Panc1 (cell line): ENCODE measurements at regions not wholly inside any gene's neighbourhood (a gene's known extent, or its start where the extent isn't known, plus 50 kb on each side); places are given as distances from the start of the nearest gene placed in this dataset.

Source experiments
- ATAC-seq: fragments of 200-7000 bp; cut with Tn5 transposase; 2 replicates; pipeline ENCODE4 v1.9.1; 2020; ENCODE audit warnings: mild to moderate bottlenecking, moderate library complexity
- BruUV-seq: library from RNA; stranded (reverse); fragments of 400-500 nt; replicated peaks from 2 replicates; lab custom pipeline; 2021; lab: Mats Ljungman, UMichigan
- CTCF ChIA-PET: fragments of 300-600 bp; sonication (Branson Sonifier 250); formaldehyde crosslinking; loops from one replicate; lab custom pipeline; 2022; ENCODE audit warnings: antibody characterized with exemption; lab: Charles Lee
- POLR2A ChIA-PET: fragments of 300-600 bp; sonication (Branson Sonifier 250); formaldehyde crosslinking; loops from one replicate; lab custom pipeline; 2022; ENCODE audit warnings: antibody characterized with exemption; lab: Charles Lee
- DNase-seq: peaks from one replicate; pipeline ENCODE4 v3.0.0-alpha.2; 2010; ENCODE audit warnings: low read depth, low spot score
- H3K27ac ChIP-seq: 2 replicates; pipeline ENCODE4 v1.5.1; 2011; ENCODE audit warnings: mild to moderate bottlenecking, low read length, inconsistent platforms
- H3K27me3 ChIP-seq: fragments of 200-500 bp; sonication (Bioruptor generic); 2 replicates; pipeline ENCODE4 v1.6.0; 2014; ENCODE audit warnings: low read length, inconsistent platforms; ENCODE audit not compliant: control insufficient read depth, insufficient read depth
- H3K36me3 ChIP-seq: fragments of 200-500 bp; sonication (Bioruptor generic); 2 replicates; pipeline ENCODE4 v1.5.1; 2014; ENCODE audit warnings: inconsistent platforms, mild to moderate bottlenecking, low read length, moderate library complexity; ENCODE audit not compliant: control insufficient read depth, insufficient read depth
- H3K4me1 ChIP-seq: 2 replicates; pipeline ENCODE4 v1.5.1; 2011; ENCODE audit warnings: inconsistent platforms, mild to moderate bottlenecking, low read length, moderate library complexity; ENCODE audit not compliant: control insufficient read depth, insufficient read depth
- H3K4me3 ChIP-seq, 2 experiments: 2 replicates each; pipeline ENCODE4 v1.5.1; 2011 to 2012; ENCODE audit warnings: low read depth in 2 of 2, low read length in 2 of 2, mild to moderate bottlenecking in 2 of 2, inconsistent platforms in 1 of 2, moderate library complexity in 1 of 2
- H3K9me3 ChIP-seq: fragments of 200-500 bp; sonication (Bioruptor generic); 2 replicates; pipeline ENCODE4 v1.5.1; 2014; ENCODE audit warnings: low read depth, mild to moderate bottlenecking, inconsistent platforms, low read length, moderate library complexity; ENCODE audit not compliant: control insufficient read depth, insufficient read depth
- POLR2AphosphoS5 ChIP-seq: IDR thresholded peaks from 2 replicates; pipeline ENCODE4 v1.6.1; 2012; ENCODE audit warnings: mild to moderate bottlenecking, low read depth, low read length, moderate library complexity
- SIN3A ChIP-seq: IDR thresholded peaks from 2 replicates; pipeline ENCODE4 v1.6.1; 2012; ENCODE audit warnings: low read depth, mild to moderate bottlenecking, low read length, moderate library complexity, borderline replicate concordance; ENCODE audit not compliant: insufficient read depth
- TCF7L2 ChIP-seq: IDR thresholded peaks from 2 replicates; pipeline ENCODE4 v1.6.1; 2011; ENCODE audit warnings: mild to moderate bottlenecking, low read depth, low read length, inconsistent platforms
- in situ Hi-C: cut with HindIII; loops from 2 replicates; pipeline ENCODE4 v1.10.0; 2016; ENCODE audit warnings: low sequenced_read_pairs, low pct_unique_long_range_greater_than_20kb
- intact Hi-C: fragments of 100-400 bp; cut with micrococcal nuclease; formaldehyde crosslinking; loops from one replicate; pipeline ENCODE4 v1.10.0; 2022; ENCODE audit not compliant: unreplicated experiment
- TF ChIP-seq, protein P1 (sequence below): fragments of 450-650 bp; IDR thresholded peaks from 2 replicates; pipeline ENCODE4 v1.5.1; 2017; ENCODE audit warnings: mild to moderate bottlenecking
- TF ChIP-seq, protein P2 (sequence below), 2 experiments: IDR thresholded peaks; 2 replicates each; pipeline ENCODE4 v1.6.1; 2011 to 2012; ENCODE audit warnings: low read depth in 2 of 2, control low read depth in 1 of 2, low read length in 1 of 2, mild to moderate bottlenecking in 1 of 2, moderate library complexity in 1 of 2; ENCODE audit not compliant: insufficient read depth in 1 of 2

DNA sequence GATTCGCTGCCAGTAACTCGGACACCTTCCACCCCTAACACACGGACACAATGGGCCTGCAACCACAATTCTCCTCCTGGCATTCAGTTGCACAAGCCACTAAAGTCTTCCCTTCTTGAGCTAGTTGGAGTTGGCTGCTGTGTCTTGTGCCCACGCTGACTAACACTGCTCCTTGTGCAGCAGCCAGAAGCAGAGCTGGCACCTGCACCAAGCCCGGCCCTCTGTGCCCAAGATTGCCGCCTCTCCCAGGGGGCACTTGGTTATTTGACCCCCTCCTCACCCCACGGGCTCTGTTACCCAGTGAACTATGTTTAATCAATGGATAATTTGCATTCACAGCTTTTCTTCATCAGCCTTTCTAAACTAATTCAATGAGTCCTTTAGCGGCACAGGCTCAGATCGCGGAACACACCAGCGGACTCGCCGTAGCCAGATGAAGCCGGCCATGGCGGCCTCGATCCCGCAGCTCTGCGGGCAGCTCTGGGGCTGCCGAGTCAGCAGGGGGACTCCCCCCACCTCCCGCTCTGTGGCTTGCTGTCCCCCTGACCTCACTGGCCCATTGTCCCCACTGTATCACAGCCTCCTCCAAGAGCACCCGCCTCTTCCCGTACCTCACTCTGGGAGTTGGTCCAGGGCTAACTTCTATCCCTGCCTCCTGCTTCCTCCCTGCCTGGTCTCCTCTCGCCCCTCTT lies 94.8 kb upstream of the AFDN start:
- H3K27me3 ChIP-seq: peaks cover 6% of the 10 kb centered on the region
- POLR2A ChIA-PET: no interaction called here
- ATAC-seq: 0 out of 2 replicates have a peak, but pooled peaks have one; percentile 14

DNA sequence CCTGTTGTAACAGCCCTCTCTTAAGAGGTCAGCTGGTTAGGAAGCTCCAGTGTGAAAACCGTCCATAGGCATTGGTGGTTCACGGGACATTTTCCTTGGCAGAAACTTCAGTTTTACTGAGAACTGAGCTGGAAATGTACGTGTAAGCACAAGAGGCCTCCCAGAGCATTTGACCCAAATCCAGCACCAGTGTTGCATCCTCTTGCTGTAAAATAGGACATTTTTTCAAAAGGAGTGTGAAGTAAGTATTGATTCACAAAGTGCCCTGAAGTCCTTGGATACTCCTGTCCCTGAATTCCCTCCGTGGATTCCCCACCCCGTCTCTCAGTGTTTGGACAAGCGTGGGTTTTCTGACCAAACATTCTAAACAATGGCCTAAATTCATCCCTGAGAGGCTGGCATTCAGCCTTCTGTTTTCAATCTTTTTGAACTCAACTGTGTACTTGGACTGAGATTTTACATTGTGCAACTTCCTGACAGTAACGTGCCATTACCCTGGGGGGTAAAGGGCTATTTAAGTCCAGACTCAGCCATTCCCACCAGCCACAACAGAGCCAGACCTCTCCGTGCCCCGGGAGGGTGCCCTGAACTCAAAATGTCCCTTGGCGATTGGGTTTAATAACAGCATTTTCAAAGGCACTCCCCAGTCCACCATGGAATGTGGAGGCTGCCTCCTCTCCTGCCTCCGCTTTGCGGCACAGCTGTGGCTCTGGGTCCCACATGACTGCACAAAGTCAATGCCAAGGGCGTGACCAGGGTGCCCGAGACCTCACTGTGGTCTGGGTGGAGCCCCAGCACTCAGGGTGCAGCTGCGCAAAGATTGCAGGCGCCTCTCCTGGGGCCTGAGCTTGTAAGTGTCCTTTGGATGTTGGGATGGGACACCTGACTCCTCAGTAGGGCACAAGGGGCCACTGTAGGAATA lies 92.7 kb upstream of the AFDN start:
- no peak for TF ChIP-seq TCF7L2
- TF ChIP-seq, protein P1, sequence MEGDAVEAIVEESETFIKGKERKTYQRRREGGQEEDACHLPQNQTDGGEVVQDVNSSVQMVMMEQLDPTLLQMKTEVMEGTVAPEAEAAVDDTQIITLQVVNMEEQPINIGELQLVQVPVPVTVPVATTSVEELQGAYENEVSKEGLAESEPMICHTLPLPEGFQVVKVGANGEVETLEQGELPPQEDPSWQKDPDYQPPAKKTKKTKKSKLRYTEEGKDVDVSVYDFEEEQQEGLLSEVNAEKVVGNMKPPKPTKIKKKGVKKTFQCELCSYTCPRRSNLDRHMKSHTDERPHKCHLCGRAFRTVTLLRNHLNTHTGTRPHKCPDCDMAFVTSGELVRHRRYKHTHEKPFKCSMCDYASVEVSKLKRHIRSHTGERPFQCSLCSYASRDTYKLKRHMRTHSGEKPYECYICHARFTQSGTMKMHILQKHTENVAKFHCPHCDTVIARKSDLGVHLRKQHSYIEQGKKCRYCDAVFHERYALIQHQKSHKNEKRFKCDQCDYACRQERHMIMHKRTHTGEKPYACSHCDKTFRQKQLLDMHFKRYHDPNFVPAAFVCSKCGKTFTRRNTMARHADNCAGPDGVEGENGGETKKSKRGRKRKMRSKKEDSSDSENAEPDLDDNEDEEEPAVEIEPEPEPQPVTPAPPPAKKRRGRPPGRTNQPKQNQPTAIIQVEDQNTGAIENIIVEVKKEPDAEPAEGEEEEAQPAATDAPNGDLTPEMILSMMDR: no peak
- no peak for TF ChIP-seq POLR2AphosphoS5
- TF ChIP-seq, protein P2, sequence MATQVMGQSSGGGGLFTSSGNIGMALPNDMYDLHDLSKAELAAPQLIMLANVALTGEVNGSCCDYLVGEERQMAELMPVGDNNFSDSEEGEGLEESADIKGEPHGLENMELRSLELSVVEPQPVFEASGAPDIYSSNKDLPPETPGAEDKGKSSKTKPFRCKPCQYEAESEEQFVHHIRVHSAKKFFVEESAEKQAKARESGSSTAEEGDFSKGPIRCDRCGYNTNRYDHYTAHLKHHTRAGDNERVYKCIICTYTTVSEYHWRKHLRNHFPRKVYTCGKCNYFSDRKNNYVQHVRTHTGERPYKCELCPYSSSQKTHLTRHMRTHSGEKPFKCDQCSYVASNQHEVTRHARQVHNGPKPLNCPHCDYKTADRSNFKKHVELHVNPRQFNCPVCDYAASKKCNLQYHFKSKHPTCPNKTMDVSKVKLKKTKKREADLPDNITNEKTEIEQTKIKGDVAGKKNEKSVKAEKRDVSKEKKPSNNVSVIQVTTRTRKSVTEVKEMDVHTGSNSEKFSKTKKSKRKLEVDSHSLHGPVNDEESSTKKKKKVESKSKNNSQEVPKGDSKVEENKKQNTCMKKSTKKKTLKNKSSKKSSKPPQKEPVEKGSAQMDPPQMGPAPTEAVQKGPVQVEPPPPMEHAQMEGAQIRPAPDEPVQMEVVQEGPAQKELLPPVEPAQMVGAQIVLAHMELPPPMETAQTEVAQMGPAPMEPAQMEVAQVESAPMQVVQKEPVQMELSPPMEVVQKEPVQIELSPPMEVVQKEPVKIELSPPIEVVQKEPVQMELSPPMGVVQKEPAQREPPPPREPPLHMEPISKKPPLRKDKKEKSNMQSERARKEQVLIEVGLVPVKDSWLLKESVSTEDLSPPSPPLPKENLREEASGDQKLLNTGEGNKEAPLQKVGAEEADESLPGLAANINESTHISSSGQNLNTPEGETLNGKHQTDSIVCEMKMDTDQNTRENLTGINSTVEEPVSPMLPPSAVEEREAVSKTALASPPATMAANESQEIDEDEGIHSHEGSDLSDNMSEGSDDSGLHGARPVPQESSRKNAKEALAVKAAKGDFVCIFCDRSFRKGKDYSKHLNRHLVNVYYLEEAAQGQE (IDR thresholded peaks at IDR 0.05; ENCODE audit: insufficient read depth in 1 of 2, low read depth in 2 of 2, low read length in 1 of 2): no peak
- no peak for TF ChIP-seq SIN3A
- H3K4me3 ChIP-seq: no peak overlapping the region
- in situ Hi-C loops: no loop called here
- H3K9me3 ChIP-seq: no peaks in the 10 kb centered on the region
- DNase-seq (no peak), ATAC-seq (no peak)
- H3K27me3 ChIP-seq: peaks cover 1% of the 10 kb centered on the region; the same call in 1 of the 2 replicates
- ChIA-PET POLR2A (no interaction called here), CTCF (no interaction called here)
- no peaks in the 10 kb centered on the region for H3K36me3 ChIP-seq
- no peak overlapping the region for H3K27ac ChIP-seq
- intact Hi-C loops: no loop called here
- peaks cover 4% of the 10 kb centered on the region; the same call in 1 of the 2 replicates for H3K4me1 ChIP-seq
- BruUV-seq: no TSS peak

More for the DNA sequence above, 94.8 kb upstream of the AFDN start:
- peaks cover 4% of the 10 kb centered on the region; the same call in 1 of the 2 replicates for H3K4me1 ChIP-seq
- TF ChIP-seq SIN3A (no peak), POLR2AphosphoS5 (no peak), TCF7L2 (no peak)
- TF ChIP-seq, protein P1: no peak
- in situ Hi-C loops (no loop called here), intact Hi-C loops (no loop called here)
- no peaks in the 10 kb centered on the region for H3K36me3 ChIP-seq
- CTCF ChIA-PET: no interaction called here
- no peak overlapping the region for H3K27ac ChIP-seq
- no peak overlapping the region for H3K4me3 ChIP-seq
- BruUV-seq: no TSS peak
- DNase-seq: no peak
- no peaks in the 10 kb centered on the region for H3K9me3 ChIP-seq
